ENCODE measurements at regions not wholly inside any gene's neighbourhood (a gene's known extent, or its start where the extent isn't known, plus 50 kb on each side); places are given as distances from the start of the nearest gene placed in this dataset.
"Not testable (repeated sequence)": the region's sequence is repeated elsewhere in the genome, so short reads cannot be mapped to it uniquely, and the experiment has no call there.

DNA sequence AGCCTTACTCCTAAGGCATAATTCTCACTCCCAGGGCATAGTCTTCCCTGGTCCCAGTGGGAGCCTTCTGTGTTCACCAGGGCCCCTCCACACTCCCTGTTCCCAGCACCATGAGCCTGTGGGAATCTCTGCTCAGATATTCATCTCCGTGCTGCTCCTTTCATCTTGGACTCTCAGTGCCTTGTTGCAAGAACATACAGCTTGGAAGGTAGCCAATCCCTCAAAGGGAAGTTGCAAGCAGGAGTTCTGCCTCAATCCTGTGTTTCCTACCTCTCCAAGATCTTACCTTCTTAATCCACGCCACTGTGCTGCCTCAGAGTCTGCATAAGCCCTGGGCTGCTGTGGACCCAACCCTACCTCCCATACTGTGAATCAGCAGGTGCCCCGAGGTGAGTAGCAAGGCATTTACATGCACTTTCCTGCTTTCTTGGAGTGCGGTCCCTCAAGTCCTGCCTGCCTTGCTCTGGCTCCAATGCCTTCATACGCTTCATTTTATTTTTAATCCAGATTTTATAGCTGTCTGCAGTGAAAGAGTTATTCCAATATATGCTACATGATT, 413.8 kb upstream of the RAB6C start:
- intact Hi-C loops (cut with DNase I): no loop called here
- DNase-seq (ENCODE audit: low spot score): no peak

DNA sequence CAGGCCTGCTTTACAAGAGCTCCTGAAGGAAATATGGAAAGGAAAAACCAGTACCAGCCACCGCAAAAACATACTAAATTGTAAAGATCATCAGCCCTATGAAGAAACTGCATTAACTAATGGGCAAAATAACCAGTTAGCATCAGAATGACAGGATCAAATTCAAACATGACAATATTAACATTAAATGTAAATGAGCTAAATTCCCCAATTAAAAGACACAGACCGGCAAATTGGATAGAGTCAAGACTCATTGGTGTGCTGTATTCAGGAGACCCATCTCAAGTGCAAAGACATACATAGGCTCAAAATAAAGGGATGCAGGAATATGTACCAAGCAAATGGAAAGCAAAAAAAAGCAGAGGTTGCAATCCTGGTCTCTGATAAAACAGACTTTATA, 408.7 kb upstream of the RAB6C start:
- DNase-seq (ENCODE audit: low spot score); intact Hi-C loops (cut with DNase I): not testable (repeated sequence)

DNA sequence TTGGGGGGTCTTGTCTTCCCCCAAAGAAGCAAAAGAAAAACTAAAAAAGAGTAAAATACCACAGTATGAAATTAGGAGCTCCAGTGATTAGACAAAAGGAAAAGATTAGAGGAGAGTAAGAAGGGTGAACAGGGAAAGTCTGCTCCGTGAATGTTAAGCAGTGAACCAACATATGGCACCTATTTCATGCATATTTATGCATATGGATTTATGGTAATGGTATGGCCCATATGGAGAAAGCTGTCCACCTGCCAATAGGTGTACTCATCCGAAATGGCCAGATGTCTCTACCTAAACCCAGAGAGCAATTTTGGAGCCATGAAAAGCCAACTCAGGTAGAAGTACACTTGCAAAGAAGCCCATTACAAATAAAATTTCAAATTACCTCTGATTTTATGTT, 404.0 kb upstream of the RAB6C start:
- no peak for DNase-seq (ENCODE audit: low spot score)
- intact Hi-C loops (cut with DNase I): no loop called here

DNA sequence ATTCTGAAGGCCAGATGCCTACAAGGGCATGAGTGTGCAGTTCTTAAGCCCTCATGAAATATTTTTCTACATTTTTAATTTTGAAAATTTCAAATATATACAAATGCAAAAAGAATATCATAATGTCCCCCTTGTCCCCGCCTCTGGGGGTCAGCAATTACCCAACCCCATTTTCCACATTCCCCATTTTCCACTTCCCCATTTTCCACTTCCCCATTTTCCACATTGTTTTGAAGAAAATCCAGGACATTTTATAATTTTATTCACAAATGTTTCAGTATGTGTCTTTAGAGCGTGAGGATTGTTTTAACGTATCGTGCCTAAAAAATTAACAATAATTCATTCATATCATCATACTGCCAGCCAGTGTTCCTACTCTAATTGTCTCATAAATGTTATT, 403.6 kb upstream of the RAB6C start:
- DNase-seq (ENCODE audit: low spot score): no peak
- intact Hi-C loops (cut with DNase I): no loop called here

DNA sequence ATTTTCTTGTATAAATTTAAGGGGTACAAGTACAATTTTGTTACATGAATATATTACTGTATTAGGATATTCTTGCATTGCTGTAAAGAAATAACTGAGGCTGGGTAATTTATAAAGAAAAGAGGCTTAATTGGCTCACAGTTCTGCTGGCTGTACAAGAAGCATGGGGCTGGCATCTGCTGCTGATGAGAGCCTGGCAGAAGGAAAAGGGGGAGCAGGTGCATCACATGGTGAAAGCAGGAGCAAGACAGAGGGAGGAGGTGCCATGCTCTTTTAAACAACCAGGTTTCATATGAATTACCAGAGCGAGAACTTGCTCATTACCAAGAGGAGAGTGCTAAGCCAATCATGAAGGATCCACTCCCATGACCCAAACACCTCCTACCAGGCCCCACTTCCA, 399.5 kb upstream of the RAB6C start:
- intact Hi-C loops (cut with DNase I): no loop called here
- DNase-seq (ENCODE audit: low spot score): no peak

DNA sequence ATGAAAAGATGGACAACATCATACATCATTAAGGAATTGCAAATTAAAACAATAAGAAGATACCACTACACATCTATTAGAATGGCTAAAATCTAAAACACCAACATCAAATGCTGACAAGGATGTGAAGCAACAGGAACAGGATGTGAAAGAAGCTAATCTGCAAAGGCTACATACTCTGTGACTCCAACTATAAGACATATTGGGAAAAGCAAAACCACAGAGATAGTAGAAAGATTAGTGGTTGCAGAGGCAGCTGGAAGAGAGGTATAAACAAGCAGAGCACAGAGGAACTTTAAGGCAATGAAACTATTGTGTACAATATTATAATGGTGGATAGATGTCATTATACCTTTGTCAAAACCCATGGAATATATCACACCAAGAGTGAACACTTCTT, 393.7 kb upstream of the RAB6C start:
- DNase-seq (ENCODE audit: low spot score): no peak
- intact Hi-C loops (cut with DNase I): no loop called here

DNA sequence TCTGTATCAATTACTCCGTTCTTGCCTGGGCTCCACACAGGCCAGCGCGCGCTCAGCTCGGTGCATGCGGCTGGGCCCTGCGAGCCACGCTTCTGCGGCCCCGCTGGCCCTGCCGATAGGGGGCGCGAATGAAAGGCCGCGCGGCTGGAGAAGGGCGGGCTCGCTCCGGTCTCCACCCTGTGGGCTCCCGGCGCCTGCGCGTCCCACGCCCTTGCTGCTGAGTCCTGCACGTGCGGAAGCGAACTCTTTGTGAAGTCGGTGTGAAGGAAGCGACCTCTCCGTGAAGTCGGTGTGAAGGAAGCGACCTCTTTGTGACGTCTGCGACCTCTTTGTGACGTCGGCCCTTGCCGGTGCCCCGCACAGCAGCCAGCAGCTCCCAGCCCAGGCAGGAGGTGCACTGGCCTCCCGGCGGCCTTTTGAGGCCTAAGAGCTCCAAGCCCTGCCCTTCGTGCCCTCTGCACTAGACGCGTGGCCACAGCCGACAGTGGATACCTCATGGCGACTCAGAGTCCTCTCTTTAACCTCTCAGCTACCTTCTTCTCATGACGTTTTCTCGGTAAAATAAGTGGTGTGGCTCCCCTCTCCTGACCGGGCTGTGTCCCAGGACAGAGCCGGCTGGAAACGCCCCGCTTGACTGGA, 391.9 kb upstream of the RAB6C start:
- intact Hi-C loops (cut with DNase I): no loop called here
- DNase-seq (ENCODE audit: low spot score): no peak

DNA sequence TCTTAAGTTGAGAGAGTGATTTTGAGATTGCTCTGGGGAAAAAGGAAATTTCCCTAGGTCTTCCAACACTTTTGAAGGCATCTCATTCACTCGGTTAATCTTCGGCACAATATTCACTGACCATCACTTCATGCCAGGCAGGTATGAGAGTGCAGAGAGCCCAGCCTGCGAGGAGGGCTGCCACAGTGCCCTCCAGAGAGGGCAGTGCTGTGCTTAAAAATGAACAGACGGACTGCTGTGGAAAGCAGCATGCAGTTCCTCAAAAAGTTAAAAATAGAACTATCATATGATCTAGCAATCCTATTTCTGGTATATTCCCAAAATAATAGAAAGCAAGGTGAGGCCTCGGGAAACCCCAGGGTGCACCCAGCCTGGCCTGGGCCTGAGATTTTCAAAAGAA, 374.9 kb upstream of the RAB6C start:
- DNase-seq (ENCODE audit: low spot score): no peak
- intact Hi-C loops (cut with DNase I): no loop called here

DNA sequence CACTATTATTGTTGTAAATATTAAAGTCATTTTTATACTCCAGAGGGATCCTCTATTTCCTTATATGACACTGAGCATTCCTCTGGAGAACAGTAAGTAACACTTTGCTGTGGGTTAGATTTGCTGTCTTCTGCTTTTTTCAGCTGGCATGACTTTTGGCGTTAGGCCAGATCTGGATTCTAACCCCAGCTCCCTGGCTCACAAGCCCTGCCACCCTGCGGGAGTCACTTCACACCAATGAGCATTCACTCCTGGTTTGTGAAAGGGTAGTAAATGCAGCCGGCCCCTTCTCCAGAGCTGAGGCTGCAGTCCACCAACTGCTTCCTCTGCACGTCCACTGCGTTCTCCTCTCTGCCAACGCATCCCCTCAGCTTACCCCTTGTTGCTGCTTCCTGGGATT, 373.8 kb upstream of the RAB6C start:
- intact Hi-C loops (cut with DNase I): no loop called here
- DNase-seq (ENCODE audit: low spot score): no peak

DNA sequence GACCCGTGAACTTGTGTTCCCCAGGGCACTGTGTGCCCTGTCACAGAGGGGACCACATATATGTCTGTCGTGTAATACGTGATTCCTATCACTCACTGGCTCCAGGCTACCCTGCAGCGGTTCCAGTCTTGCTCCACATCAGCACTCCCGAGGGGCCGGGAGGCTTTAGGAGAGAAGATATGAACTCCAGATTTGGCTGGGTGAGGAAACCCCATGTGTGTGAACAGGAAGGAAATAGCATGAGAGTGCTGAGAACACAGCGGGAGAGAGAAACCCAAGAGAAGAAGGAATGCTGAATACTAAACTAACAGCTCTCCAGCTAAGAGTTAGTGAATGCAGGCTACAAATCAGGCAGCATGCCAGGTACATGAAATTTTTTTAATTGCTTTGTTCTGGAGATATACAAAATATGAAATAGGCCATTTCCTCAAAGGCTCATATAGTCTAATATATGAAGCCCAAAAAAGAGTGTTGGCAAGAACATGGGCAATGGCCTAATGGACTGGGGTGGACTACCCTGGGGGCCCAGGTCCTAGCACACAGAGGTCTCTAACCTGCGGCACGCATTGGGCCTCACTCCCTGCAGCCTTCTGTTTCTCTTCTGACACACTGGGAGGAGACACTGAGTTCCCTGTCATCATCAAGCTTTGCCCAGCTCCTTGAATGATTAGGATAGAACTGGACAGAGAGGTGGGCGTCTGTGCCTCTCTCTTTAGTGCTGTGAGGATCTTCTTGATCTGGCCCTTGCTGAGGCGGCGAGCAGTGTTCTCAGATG, 372.8 kb upstream of the RAB6C start:
- DNase-seq (ENCODE audit: low spot score): no peak
- intact Hi-C loops (cut with DNase I): no loop called here

DNA sequence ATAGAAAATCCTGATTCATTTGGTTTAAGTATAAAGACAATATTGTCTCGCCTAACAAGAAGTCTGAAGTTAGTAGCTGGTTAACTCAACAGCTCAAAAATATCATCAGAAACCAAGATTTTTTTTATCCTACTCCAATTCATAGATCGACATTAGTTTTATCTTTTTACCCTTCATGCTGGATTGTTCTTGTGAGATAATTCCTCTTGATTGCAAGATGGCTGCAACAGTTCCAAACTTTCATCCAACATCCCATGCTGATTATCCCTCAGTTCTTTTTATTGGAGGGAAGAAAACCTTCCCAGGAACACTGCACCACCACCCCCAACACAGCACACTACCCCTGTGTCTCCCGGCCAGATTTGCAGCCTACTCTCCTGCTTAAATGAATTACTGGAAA, 370.2 kb upstream of the RAB6C start:
- intact Hi-C loops (cut with DNase I): no loop called here
- no peak for DNase-seq (ENCODE audit: low spot score)

DNA sequence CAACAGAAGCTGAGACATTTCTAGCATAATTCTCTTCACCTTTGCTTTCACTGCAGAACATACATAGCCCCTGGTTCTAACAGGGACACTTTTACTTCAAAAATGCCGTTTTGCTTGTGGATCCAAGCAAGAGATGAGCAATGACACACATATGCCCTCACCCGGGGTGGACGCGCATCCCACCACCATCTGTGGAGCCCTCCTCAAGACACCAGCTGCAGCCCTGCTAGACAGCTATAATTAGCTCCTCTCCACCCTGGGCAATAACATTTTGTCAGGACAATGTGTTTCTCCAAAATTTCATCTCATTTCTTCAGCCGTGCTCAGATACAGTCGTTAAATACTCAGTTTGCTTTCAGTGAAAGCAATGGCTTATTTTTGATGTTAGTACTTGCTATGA, 368.7 kb upstream of the RAB6C start:
- intact Hi-C loops (cut with DNase I): no loop called here

DNA sequence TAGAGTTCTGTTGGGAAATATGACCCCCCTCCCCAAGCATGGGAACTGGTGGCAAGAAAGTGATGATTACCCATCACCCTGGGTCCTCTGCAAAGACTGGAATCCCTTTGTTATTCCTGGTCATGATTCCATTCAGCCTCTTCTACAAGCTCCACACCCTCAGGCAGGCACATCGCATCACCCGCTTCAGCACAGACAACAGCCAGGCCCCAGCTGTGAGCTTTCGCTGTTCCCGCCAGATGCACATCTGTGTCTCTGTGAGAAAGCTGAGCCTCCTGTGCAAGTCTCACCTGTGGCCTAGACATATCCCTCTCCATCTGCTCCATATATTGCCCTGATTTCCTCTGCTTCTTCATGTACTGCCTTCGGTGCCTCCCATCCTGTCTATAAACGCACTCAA, 368.0 kb upstream of the RAB6C start:
- intact Hi-C loops (cut with DNase I): no loop called here
- no peak for DNase-seq (ENCODE audit: low spot score)

More for the DNA sequence above, 368.7 kb upstream of the RAB6C start:
- DNase-seq (ENCODE audit: low spot score): no peak

DNA sequence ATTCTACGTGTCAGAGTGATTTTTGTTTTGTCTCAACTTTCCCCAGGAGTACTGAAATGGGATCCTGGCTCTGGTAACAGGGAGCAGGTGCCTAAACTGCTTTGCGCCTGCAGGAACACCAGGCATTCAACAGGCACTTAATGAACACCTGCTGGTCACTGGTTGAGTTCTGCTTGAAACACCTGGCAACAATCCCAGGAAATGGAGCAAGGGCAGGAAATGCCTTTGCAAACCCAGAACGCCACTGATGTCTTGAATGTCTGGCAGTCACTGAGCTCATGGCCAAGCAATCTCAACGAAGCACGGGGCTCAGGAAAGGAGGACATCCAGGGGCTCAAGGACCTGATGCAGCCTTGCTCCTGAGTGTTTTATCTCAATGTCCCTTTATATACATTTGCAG, 360.0 kb upstream of the RAB6C start:
- intact Hi-C loops (cut with DNase I): no loop called here
- DNase-seq (ENCODE audit: low spot score): no peak

DNA sequence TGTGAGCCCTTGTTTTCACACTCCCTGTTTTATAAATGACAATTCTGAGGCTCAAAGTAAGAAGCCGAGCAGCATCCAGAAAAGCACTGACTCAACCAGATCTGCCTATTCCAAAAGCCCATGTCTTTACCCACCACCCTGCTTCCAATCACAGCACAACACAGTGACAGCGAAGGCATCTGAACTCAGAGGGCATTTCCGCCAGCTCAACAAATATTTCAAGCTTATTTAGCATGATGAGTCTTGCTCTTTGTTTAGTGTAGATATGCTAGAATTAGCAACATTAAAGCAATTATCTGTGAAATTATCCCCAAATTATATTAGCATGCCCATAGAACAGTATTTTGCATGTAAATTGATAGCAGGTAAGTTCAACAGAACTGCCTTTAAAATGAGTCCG, 359.1 kb upstream of the RAB6C start:
- intact Hi-C loops (cut with DNase I): no loop called here
- no peak for DNase-seq (ENCODE audit: low spot score)

DNA sequence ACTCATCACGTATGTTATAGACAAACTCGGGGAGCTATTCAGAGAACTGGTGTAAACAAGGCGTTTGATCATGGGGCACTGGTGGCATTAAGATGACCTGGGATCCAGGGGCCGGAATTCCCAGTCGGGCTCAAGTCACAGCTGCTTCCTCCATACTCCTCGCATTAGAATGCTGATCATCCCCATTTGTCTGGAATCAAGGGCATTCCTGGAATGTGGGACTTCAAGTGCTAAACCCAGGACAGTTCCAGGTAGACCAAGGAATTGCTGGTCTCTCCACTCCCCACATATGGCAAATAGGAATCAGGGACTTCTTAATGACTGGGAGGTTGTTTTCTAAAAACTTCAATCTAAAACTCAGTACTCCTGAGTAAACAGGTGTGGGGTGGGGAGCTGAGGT, 355.7 kb upstream of the RAB6C start:
- DNase-seq (ENCODE audit: low spot score): no peak
- intact Hi-C loops (cut with DNase I): no loop called here

DNA sequence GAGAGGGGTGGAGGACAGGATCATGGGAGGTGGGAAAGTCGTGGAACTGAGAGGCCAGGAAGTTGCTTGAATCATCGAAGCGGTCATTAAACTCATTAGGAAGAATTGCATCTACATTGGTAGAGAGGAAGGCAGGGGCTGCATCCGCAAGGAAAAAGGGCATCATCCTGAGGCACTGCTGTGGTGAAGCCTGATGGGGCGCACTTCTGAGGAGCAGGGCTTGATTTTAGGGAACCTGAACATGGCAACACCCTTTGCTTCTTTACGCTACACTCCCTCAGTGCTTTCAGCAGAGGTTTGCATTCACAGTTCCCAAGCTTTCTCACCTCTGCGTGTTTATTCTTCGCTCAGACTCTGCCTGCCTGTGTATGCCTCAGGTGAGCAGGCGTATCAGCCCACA, 352.0 kb upstream of the RAB6C start:
- intact Hi-C loops (cut with DNase I): no loop called here
- no peak for DNase-seq (ENCODE audit: low spot score)

DNA sequence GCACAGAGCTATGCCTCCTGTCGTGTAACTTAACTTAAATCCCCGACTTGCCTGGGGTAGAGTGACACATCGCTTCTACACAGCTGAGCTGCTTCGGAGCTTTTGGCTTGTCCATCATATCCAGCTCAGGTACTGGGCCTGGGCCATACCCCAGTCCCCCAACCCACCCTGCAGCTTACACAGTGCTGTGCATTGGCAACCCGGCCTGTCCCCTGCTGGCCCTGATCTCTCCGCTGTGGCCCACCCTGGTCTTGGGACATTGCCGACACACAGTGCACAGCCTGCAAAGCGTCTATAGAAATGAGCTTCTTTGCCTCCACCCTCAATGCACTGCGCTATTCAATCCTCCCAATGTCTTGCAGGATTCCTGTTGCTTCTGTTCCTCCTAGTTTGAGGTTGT, 342.8 kb upstream of the RAB6C start:
- intact Hi-C loops (cut with DNase I): no loop called here
- DNase-seq (ENCODE audit: low spot score): no peak

DNA sequence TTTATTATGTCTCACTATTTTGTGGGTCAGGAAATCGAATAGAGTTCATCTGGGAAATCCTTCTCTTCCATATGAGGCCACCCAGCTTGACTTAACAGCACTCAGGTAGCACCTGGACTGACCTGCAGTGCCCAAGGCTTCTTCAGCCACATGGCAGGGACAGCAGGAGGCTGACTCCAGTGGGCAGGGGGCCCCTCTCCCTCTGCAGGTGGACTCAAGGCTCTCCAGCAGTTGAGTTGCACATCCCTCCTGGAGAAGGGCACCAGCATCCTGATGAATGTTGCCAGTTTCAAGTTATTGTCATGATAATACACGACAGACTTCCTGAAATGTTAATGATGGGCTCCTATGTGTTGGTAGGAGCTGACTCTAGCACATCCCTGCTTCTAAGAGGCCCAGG, 338.1 kb upstream of the RAB6C start:
- intact Hi-C loops (cut with DNase I): no loop called here
- DNase-seq (ENCODE audit: low spot score): no peak

DNA sequence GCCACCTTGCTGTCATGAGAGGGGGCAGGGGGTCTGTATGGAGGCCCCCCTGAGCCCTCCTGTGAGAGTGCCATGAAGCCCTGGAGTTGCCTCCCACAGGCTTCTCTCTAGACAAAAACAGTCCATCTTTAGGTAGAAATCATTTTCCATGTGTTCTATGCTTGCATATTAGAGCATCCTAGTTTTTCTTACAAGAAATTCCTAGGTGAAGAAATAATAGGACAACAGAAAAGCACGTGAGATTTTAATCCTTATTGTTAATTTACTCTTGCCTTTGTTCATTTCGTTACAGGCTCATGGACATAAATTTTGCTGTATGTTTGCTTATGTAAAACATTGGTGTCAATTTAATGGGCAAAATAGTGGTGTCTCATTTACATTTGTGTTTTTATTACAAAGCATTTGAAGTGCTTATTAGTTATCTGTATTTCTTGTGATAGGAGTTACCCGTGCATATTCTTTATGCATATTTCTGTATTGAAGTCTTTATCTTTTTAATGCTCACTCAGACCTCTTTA, 336.9 kb upstream of the RAB6C start:
- DNase-seq (ENCODE audit: low spot score): no peak
- intact Hi-C loops (cut with DNase I): no loop called here

DNA sequence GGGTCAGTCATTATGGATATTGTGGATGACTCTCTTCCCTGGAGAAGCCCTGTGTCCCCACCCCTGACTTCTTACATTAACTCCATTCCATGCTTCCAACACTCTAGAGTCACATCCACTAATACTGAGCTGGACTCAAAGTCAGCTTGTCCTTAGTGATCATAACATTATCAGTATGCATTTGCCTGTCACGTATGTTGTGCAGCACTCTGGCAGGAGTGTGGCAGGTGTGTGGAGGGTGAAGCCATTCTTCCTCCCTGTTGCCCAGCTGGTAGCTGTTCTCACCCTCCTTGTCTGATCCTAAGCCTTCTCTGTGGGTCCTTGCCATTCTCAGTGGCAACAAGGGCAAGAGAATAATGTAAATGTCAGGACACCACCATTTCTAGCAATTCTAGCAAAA, 334.1 kb upstream of the RAB6C start:
- intact Hi-C loops (cut with DNase I): no loop called here

More for the DNA sequence above, 334.1 kb upstream of the RAB6C start:
- no peak for DNase-seq (ENCODE audit: low spot score)

Data from posterior vena cava (tissue), 2 donors.